Heart left ventricle (tissue), 16 donors: ENCODE measurements at regions not wholly inside any gene's neighbourhood (a gene's known extent, or its start where the extent isn't known, plus 50 kb on each side); places are given as distances from the start of the nearest gene placed in this dataset.

Source experiments
- ATAC-seq, 4 donors: fragments of 200-7000 bp; cut with Tn5 transposase; one replicate each; pipeline ENCODE4 v1.9.1; 2020 to 2022; ENCODE audit warnings: moderate library complexity in 4 of 4, mild to moderate bottlenecking in 3 of 4, moderate number of reproducible peaks in 1 of 4
- DNase-seq, 5 donors: peaks; one replicate each; pipeline ENCODE4 v3.0.0-alpha.2; 2020
- H3K27ac ChIP-seq, 12 donors: fragments of 200-600 bp; sonication (generic) in 4 of 12; one replicate each; pipeline versions ENCODE4 v1.5.0 to v1.8.0; 2016 to 2022; ENCODE audit warnings: mild to moderate bottlenecking in 2 of 12
- H3K27me3 ChIP-seq, 9 donors: fragments of 200-600 bp; sonication (generic) in 2 of 9; one replicate each; pipeline versions ENCODE4 v1.5.1 to v1.8.0; 2016 to 2022; ENCODE audit warnings: mild to moderate bottlenecking in 3 of 9
- H3K36me3 ChIP-seq, 9 donors: fragments of 200-600 bp; sonication (generic) in 2 of 9; one replicate each; pipeline versions ENCODE4 v1.5.0 to v1.8.0; 2018 to 2022; ENCODE audit warnings: mild to moderate bottlenecking in 2 of 9
- H3K4me1 ChIP-seq, 12 donors: fragments of 200-600 bp; sonication (generic) in 4 of 12; one replicate each; pipeline versions ENCODE4 v1.5.0 to v1.8.0; 2016 to 2022; ENCODE audit warnings: mild to moderate bottlenecking in 3 of 12
- H3K4me3 ChIP-seq, 12 donors: fragments of 200-600 bp; sonication (generic) in 4 of 12; one replicate each; pipeline versions ENCODE4 v1.5.0 to v1.8.0; 2017 to 2022; ENCODE audit warnings: mild to moderate bottlenecking in 9 of 12, moderate library complexity in 4 of 12
- H3K9me3 ChIP-seq, 12 donors: fragments of 200-600 bp; sonication (generic) in 4 of 12; one replicate each; pipeline versions ENCODE4 v1.5.0 to v1.8.0; 2016 to 2022; ENCODE audit warnings: mild to moderate bottlenecking in 1 of 12
- CTCF ChIP-seq, 12 donors: fragments of 200-600 bp; sonication (generic) in 4 of 12; IDR thresholded peaks; one replicate each; pipeline versions ENCODE4 v1.5.0 to v1.8.0; 2018 to 2022; ENCODE audit warnings: antibody characterized with exemption in 12 of 12, mild to moderate bottlenecking in 5 of 12
- POLR2A ChIP-seq, 2 donors: fragments of 450-650 bp; IDR thresholded peaks; one replicate each; pipeline ENCODE4 v1.6.1; 2017; ENCODE audit warnings: antibody characterized with exemption in 2 of 2, mild to moderate bottlenecking in 2 of 2, moderate library complexity in 2 of 2
- WGBS, 4 donors: extraction: QIAGEN DNeasy Blood & Tissue Kit in 2 of 4; methylation state at CpG; one replicate each; pipeline versions ENCODE4 v1.1.5 to v1.1.7; 2013 to 2018; 5-methylcytosine and 5-hydroxymethylcytosine counted together
- intact Hi-C, 10 donors: fragments of 100-400 bp; cut with DNase I; formaldehyde crosslinking; loops; one replicate each; pipeline versions ENCODE4 v1.11.1 to v1.14.2; 2022
- donor health status: ischemic (EF 13 %, LVEDD 7.1; RV severe dilation, severe dysfunction).
- donor health status: healthy with polysubstance abuse.
- donor health status: DM: no; HTN: yes; CAD: no.
- donor health status: DM: no; HTN: no; CAD: no.
- donor health status: ischemic (EF 25% LVEDD 6.9; RV normal size, moderate dysfunction).
- donor health status: ischemic (EF 25% LVEDD 5.7; RV mildly dilated, moderate dysfunction).
- donor health status: healthy.
- donor health status: DM: yes; HTN: yes; CAD: no.
- donor health status: ischemic (EF 35%, LVEDD 5.7; RV mildly dilated, moderate dysfunction).
- donor health status: nonischemic (EF 11% LVEDD 7.7; RV severe dilation, severe dysfunction).
- donor health status: DM: yes; HTN: yes; CAD: no.
- donor health status: PGD.
- donor health status: ischemic (EF 29% LVEDD 5.4; RV normal size, mild dysfunction).
- donor health status: nonischemic (EF 23%, LVEDD 6.1; RV moderate dilation, normal function).

GRCh38 chr6:181049-181654 is 111.1 kb upstream of the DUSP22 start:
- no peaks in the 10 kb centered on the region for H3K4me1 ChIP-seq
- H3K36me3 ChIP-seq, result no peaks in the 10 kb centered on the region
- no peaks in the 10 kb centered on the region for H3K9me3 ChIP-seq
- 52 to 62% (median 57%) methylated on average over 5 of the region's 5 CpGs for WGBS, 4 donors
- intact Hi-C loops, result no loop called here
- H3K4me3 ChIP-seq, result no peak overlapping the region
- ATAC-seq (no peak), DNase-seq (no peak)
- H3K27me3 ChIP-seq, result peaks cover 0 to 5% (median 0%) of the 10 kb centered on the region in 9 donors
- TF ChIP-seq POLR2A (IDR thresholded peaks at IDR 0.05), result no peak
- no peak overlapping the region for H3K27ac ChIP-seq

- intact Hi-C loops, result no loop called here
- TF ChIP-seq POLR2A (IDR thresholded peaks at IDR 0.05) (no peak), CTCF (IDR thresholded peaks at IDR 0.05) (no peak)
- Histone ChIP-seq H3K27ac (no peak overlapping the region), H3K36me3 (no peaks in the 10 kb centered on the region), H3K27me3 (peaks cover 0 to 4% (median 0%) of the 10 kb centered on the region in 9 donors), H3K9me3 (no peaks in the 10 kb centered on the region), H3K4me1 (peaks cover 0 to 8% (median 0%) of the 10 kb centered on the region in 12 donors), H3K4me3 (no peak overlapping the region)
- DNase-seq, result no peak
- WGBS, 4 donors, result 79 to 91% (median 87%) methylated on average over 2 of the region's 2 CpGs
- ATAC-seq, result no peak
Measured at GRCh38 chr6:183668-184067, 108.6 kb upstream of the DUSP22 start.

GRCh38 chr6:184161-184700 is 108.1 kb upstream of the DUSP22 start:
- ATAC-seq, result no peak

GRCh38 chr6:186340-186965 is 105.8 kb upstream of the DUSP22 start:
- DNase-seq (no peak), ATAC-seq (peak; percentile 31 to 61 (median 43))
- intact Hi-C loops, result loop anchor here in 6 of 10 donors (5.0 kb wide), 5 partner anchors 186 to 1251 kb away; no protein-coding TSS in a partner anchor
- peaks cover 0 to 11% (median 0%) of the 10 kb centered on the region in 12 donors for H3K4me1 ChIP-seq
- WGBS, 4 donors, result 53 to 63% (median 59%) methylated on average over 12 of the region's 12 CpGs
- no peaks in the 10 kb centered on the region for H3K36me3 ChIP-seq
- no peaks in the 10 kb centered on the region for H3K27me3 ChIP-seq
- H3K27ac ChIP-seq, result peak overlapping the region in 1 of 12 donors; percentile 51
- no peak for TF ChIP-seq CTCF (IDR thresholded peaks at IDR 0.05)
- TF ChIP-seq POLR2A (IDR thresholded peaks at IDR 0.05), result no peak
- no peaks in the 10 kb centered on the region for H3K9me3 ChIP-seq
- H3K4me3 ChIP-seq, result no peak overlapping the region

More at GRCh38 chr6:184161-184700, 108.1 kb upstream of the DUSP22 start:
- DNase-seq, result no peak
- 57 to 73% (median 69%) methylated on average over 7 of the region's 7 CpGs for WGBS, 4 donors
- Histone ChIP-seq H3K27ac (no peak overlapping the region), H3K4me3 (no peak overlapping the region), H3K36me3 (no peaks in the 10 kb centered on the region), H3K27me3 (peaks cover 0 to 4% (median 0%) of the 10 kb centered on the region in 9 donors), H3K9me3 (no peaks in the 10 kb centered on the region), H3K4me1 (peaks cover 0 to 9% (median 0%) of the 10 kb centered on the region in 12 donors)
- TF ChIP-seq POLR2A (IDR thresholded peaks at IDR 0.05), result no peak
- no peak for TF ChIP-seq CTCF (IDR thresholded peaks at IDR 0.05)
- intact Hi-C loops, result no loop called here
